GM18867 (cell line): ENCODE measurements at regions not wholly inside any gene's neighbourhood (a gene's known extent, or its start where the extent isn't known, plus 50 kb on each side); places are given as distances from the start of the nearest gene placed in this dataset.

Experiments used
- ATAC-seq: cut with Tn5 transposase; IDR thresholded peaks from one replicate; pipeline ENCODE4 v1.9.1; 2021; ENCODE audit warnings: mild to moderate bottlenecking, moderate library complexity; ENCODE audit not compliant: unreplicated experiment

GRCh38 chr17:72005332-72006163 is 115.3 kb upstream of the SOX9 start:
- ATAC-seq, result peak; percentile 66

GRCh38 chr17:72008236-72008876 is 112.5 kb upstream of the SOX9 start:
- no peak for ATAC-seq

GRCh38 chr17:72011561-72011960 is 109.3 kb upstream of the SOX9 start:
- ATAC-seq, result no peak

GRCh38 chr17:72021417-72022041 is 99.3 kb upstream of the SOX9 start:
- ATAC-seq, result peak; percentile 43

- ATAC-seq, result no peak
These were observed 98.2 kb upstream of the SOX9 start for GRCh38 chr17:72022328-72023275.

- ATAC-seq, result no peak
These were observed 96.4 kb upstream of the SOX9 start for GRCh38 chr17:72024457-72024856.

GRCh38 chr17:72025113-72025512 is 95.7 kb upstream of the SOX9 start:
- no peak for ATAC-seq

GRCh38 chr17:72030067-72030899 is 90.5 kb upstream of the SOX9 start:
- ATAC-seq, result peak; percentile 83

- no peak for ATAC-seq
These were observed 89.5 kb upstream of the SOX9 start for GRCh38 chr17:72031219-72031884.

GRCh38 chr17:72033334-72033733 is 87.5 kb upstream of the SOX9 start:
- no peak for ATAC-seq

- ATAC-seq, result peak; percentile 47
These were observed 86.8 kb upstream of the SOX9 start for GRCh38 chr17:72034000-72034399.

GRCh38 chr17:72038427-72038826 is 82.4 kb upstream of the SOX9 start:
- ATAC-seq, result no peak

GRCh38 chr17:72039490-72039889 is 81.3 kb upstream of the SOX9 start:
- no peak for ATAC-seq

- no peak for ATAC-seq
These were observed 74.6 kb upstream of the SOX9 start for GRCh38 chr17:72046178-72046577.

- ATAC-seq, result no peak
These were observed 73.9 kb upstream of the SOX9 start for GRCh38 chr17:72046643-72047612.

- no peak for ATAC-seq
These were observed 70.9 kb upstream of the SOX9 start for GRCh38 chr17:72049914-72050313.

GRCh38 chr17:72053036-72053435 is 67.8 kb upstream of the SOX9 start:
- no peak for ATAC-seq

- ATAC-seq, result no peak
These were observed 67.4 kb upstream of the SOX9 start for GRCh38 chr17:72053449-72053848.
